OCI-LY3 (cell line): ENCODE measurements at regions not wholly inside any gene's neighbourhood (a gene's known extent, or its start where the extent isn't known, plus 50 kb on each side); places are given as distances from the start of the nearest gene placed in this dataset.

Experiments
- CTCF ChIP-seq: fragments of 200-600, 300-600 bp; sonication (generic); IDR thresholded peaks from 2 replicates; pipeline ENCODE4 v1.5.1; 2014; ENCODE audit warnings: antibody characterized with exemption, low read length, low read depth
- EZH2phosphoT487 ChIP-seq: fragments of 200-600 bp; shearing (Covaris generic); IDR thresholded peaks from 2 replicates; pipeline ENCODE4 v1.6.1; 2018; ENCODE audit warnings: antibody characterized with exemption, mixed run types, low read depth

- TF ChIP-seq CTCF: no peak
- no peak for TF ChIP-seq EZH2phosphoT487
Observed at GRCh38 chr22:48106715-48107259, 1344.3 kb downstream of the TBC1D22A start.
